HUES48 (cell line): ENCODE measurements at regions not wholly inside any gene's neighbourhood (a gene's known extent, or its start where the extent isn't known, plus 50 kb on each side); places are given as distances from the start of the nearest gene placed in this dataset.

ENCODE experiments used
- H3K27ac ChIP-seq: one replicate; pipeline ENCODE4 v1.7.0; 2013; ENCODE audit warnings: low read depth, low read length, inconsistent platforms
- H3K27me3 ChIP-seq: 2 replicates; pipeline ENCODE4 v1.6.1; 2013; ENCODE audit warnings: mild to moderate bottlenecking, low read length; ENCODE audit not compliant: control insufficient read depth, insufficient read depth
- H3K36me3 ChIP-seq: 2 replicates; pipeline ENCODE4 v1.6.1; 2013; ENCODE audit warnings: low read length; ENCODE audit not compliant: control insufficient read depth, insufficient read depth
- H3K4me1 ChIP-seq: 2 replicates; pipeline ENCODE4 v1.6.1; 2013; ENCODE audit warnings: mild to moderate bottlenecking, low read length; ENCODE audit not compliant: control insufficient read depth, insufficient read depth
- H3K4me3 ChIP-seq: 2 replicates; pipeline ENCODE4 v1.5.1; 2013; ENCODE audit warnings: mild to moderate bottlenecking, low read depth, low read length
- H3K9ac ChIP-seq: 2 replicates; pipeline ENCODE4 v1.6.1; 2013; ENCODE audit warnings: mild to moderate bottlenecking, low read depth, low read length, moderate library complexity
- H3K9me3 ChIP-seq: 2 replicates; pipeline ENCODE4 v1.6.1; 2013; ENCODE audit warnings: low read length; ENCODE audit not compliant: control insufficient read depth, insufficient read depth

GRCh38 chrX:8232406-8232805 is 61.3 kb upstream of the VCX2 start:
- no peaks in the 10 kb centered on the region for H3K27me3 ChIP-seq
- H3K4me3 ChIP-seq, result no peak overlapping the region
- H3K4me1 ChIP-seq, result no peaks in the 10 kb centered on the region
- no peak overlapping the region for H3K27ac ChIP-seq
- H3K9me3 ChIP-seq, result no peaks in the 10 kb centered on the region
- H3K36me3 ChIP-seq, result no peaks in the 10 kb centered on the region
- no peak overlapping the region for H3K9ac ChIP-seq

GRCh38 chrX:8233091-8233490 is 62.0 kb upstream of the VCX2 start:
- Histone ChIP-seq H3K4me1 (no peaks in the 10 kb centered on the region), H3K4me3 (no peak overlapping the region), H3K27me3 (no peaks in the 10 kb centered on the region), H3K27ac (no peak overlapping the region), H3K9me3 (no peaks in the 10 kb centered on the region), H3K36me3 (no peaks in the 10 kb centered on the region), H3K9ac (no peak overlapping the region)

- no peaks in the 10 kb centered on the region for H3K27me3 ChIP-seq
- no peaks in the 10 kb centered on the region for H3K9me3 ChIP-seq
- H3K9ac ChIP-seq, result no peak overlapping the region
- no peaks in the 10 kb centered on the region for H3K4me1 ChIP-seq
- no peak overlapping the region for H3K4me3 ChIP-seq
- no peak overlapping the region for H3K27ac ChIP-seq
- H3K36me3 ChIP-seq, result no peaks in the 10 kb centered on the region
These were observed 64.0 kb upstream of the VCX2 start for GRCh38 chrX:8235026-8235425.

- Histone ChIP-seq H3K4me3 (no peak overlapping the region), H3K9ac (no peak overlapping the region), H3K27ac (no peak overlapping the region), H3K27me3 (no peaks in the 10 kb centered on the region), H3K36me3 (no peaks in the 10 kb centered on the region), H3K4me1 (no peaks in the 10 kb centered on the region), H3K9me3 (no peaks in the 10 kb centered on the region)
These were observed 66.7 kb upstream of the VCX2 start for GRCh38 chrX:8237718-8238117.

- Histone ChIP-seq H3K4me1 (no peaks in the 10 kb centered on the region), H3K9me3 (no peaks in the 10 kb centered on the region), H3K9ac (no peak overlapping the region), H3K36me3 (no peaks in the 10 kb centered on the region), H3K4me3 (no peak overlapping the region), H3K27ac (no peak overlapping the region), H3K27me3 (no peaks in the 10 kb centered on the region)
These were observed 71.5 kb upstream of the VCX2 start for GRCh38 chrX:8242431-8243020.

- Histone ChIP-seq H3K4me1 (no peaks in the 10 kb centered on the region), H3K36me3 (no peaks in the 10 kb centered on the region), H3K27me3 (no peaks in the 10 kb centered on the region), H3K4me3 (no peak overlapping the region), H3K9ac (no peak overlapping the region), H3K9me3 (no peaks in the 10 kb centered on the region), H3K27ac (no peak overlapping the region)
These were observed 73.2 kb upstream of the VCX2 start for GRCh38 chrX:8244301-8244700.

GRCh38 chrX:8245411-8245810 is 74.3 kb upstream of the VCX2 start:
- H3K4me1 ChIP-seq, result no peaks in the 10 kb centered on the region
- no peak overlapping the region for H3K27ac ChIP-seq
- H3K4me3 ChIP-seq, result no peak overlapping the region
- H3K9me3 ChIP-seq, result no peaks in the 10 kb centered on the region
- no peaks in the 10 kb centered on the region for H3K27me3 ChIP-seq
- H3K9ac ChIP-seq, result no peak overlapping the region
- no peaks in the 10 kb centered on the region for H3K36me3 ChIP-seq

GRCh38 chrX:8253096-8253495 is 82.0 kb upstream of the VCX2 start:
- no peak overlapping the region for H3K9ac ChIP-seq
- no peaks in the 10 kb centered on the region for H3K27me3 ChIP-seq
- H3K4me1 ChIP-seq, result no peaks in the 10 kb centered on the region
- H3K36me3 ChIP-seq, result no peaks in the 10 kb centered on the region
- H3K4me3 ChIP-seq, result no peak overlapping the region
- H3K9me3 ChIP-seq, result no peaks in the 10 kb centered on the region
- H3K27ac ChIP-seq, result no peak overlapping the region

GRCh38 chrX:8254401-8254800 is 83.3 kb upstream of the VCX2 start:
- Histone ChIP-seq H3K4me1 (no peaks in the 10 kb centered on the region), H3K9me3 (no peaks in the 10 kb centered on the region), H3K27ac (no peak overlapping the region), H3K4me3 (no peak overlapping the region), H3K27me3 (no peaks in the 10 kb centered on the region), H3K9ac (no peak overlapping the region), H3K36me3 (no peaks in the 10 kb centered on the region)

GRCh38 chrX:8272821-8273220 is 101.8 kb upstream of the VCX2 start:
- H3K36me3 ChIP-seq, result no peaks in the 10 kb centered on the region
- H3K4me3 ChIP-seq, result no peak overlapping the region
- no peak overlapping the region for H3K27ac ChIP-seq
- H3K4me1 ChIP-seq, result no peaks in the 10 kb centered on the region
- no peak overlapping the region for H3K9ac ChIP-seq
- H3K9me3 ChIP-seq, result no peaks in the 10 kb centered on the region; the same call in 1 of the 2 replicates
- H3K27me3 ChIP-seq, result no peaks in the 10 kb centered on the region; the same call in 1 of the 2 replicates

GRCh38 chrX:8273451-8273895 is 102.4 kb upstream of the VCX2 start:
- no peaks in the 10 kb centered on the region; the same call in 1 of the 2 replicates for H3K27me3 ChIP-seq
- no peaks in the 10 kb centered on the region for H3K36me3 ChIP-seq
- no peaks in the 10 kb centered on the region; the same call in 1 of the 2 replicates for H3K9me3 ChIP-seq
- no peak overlapping the region for H3K9ac ChIP-seq
- H3K4me1 ChIP-seq, result peaks cover 3% of the 10 kb centered on the region
- H3K27ac ChIP-seq, result no peak overlapping the region
- no peak overlapping the region for H3K4me3 ChIP-seq
